Colonic mucosa (tissue), 4 donors: ENCODE measurements at regions not wholly inside any gene's neighbourhood (a gene's known extent, or its start where the extent isn't known, plus 50 kb on each side); places are given as distances from the start of the nearest gene placed in this dataset.

Source experiments
- DNase-seq: peaks from one replicate; pipeline ENCODE4 v3.0.0-alpha.2; 2020
- H3K27ac ChIP-seq: fragments of 200-600 bp; one replicate; pipeline ENCODE4 v1.8.0; 2021
- H3K27me3 ChIP-seq: fragments of 200-600 bp; one replicate; pipeline ENCODE4 v1.8.0; 2021
- H3K36me3 ChIP-seq: fragments of 200-600 bp; one replicate; pipeline ENCODE4 v1.8.0; 2021
- H3K4me1 ChIP-seq: fragments of 200-600 bp; one replicate; pipeline ENCODE4 v1.8.0; 2021; ENCODE audit warnings: mild to moderate bottlenecking
- H3K4me3 ChIP-seq: fragments of 200-600 bp; one replicate; pipeline ENCODE4 v1.8.0; 2021
- H3K9ac ChIP-seq, 2 donors: one replicate each; pipeline ENCODE4 v1.7.0; 2013; ENCODE audit warnings: control low read depth in 2 of 2, low read depth in 2 of 2, low read length in 2 of 2
- H3K9me3 ChIP-seq: fragments of 200-600 bp; one replicate; pipeline ENCODE4 v1.8.0; 2021
- CTCF ChIP-seq: fragments of 200-600 bp; IDR thresholded peaks from one replicate; pipeline ENCODE4 v1.8.0; 2022; ENCODE audit warnings: antibody characterized with exemption, mild to moderate bottlenecking
- intact Hi-C: fragments of 100-400 bp; cut with DNase I; formaldehyde crosslinking; loops from one replicate; pipeline ENCODE4 v1.14.1; 2022
- donor health status: healthy.
- donor health status: DM: no; HTN: no; CAD: no.
- donor health status: DM: no; HTN: no; CAD: no.

GRCh38 chr1:8174807-8175206 lies 143.1 kb upstream of the SLC45A1 start:
- no peak for DNase-seq
- intact Hi-C loops = no loop called here
- no peaks in the 10 kb centered on the region for H3K27me3 ChIP-seq
- peaks cover 6% of the 10 kb centered on the region for H3K4me1 ChIP-seq
- H3K36me3 ChIP-seq = no peaks in the 10 kb centered on the region
- H3K27ac ChIP-seq = no peak overlapping the region
- no peak overlapping the region for H3K9ac ChIP-seq
- no peaks in the 10 kb centered on the region for H3K9me3 ChIP-seq
- no peak for TF ChIP-seq CTCF
- H3K4me3 ChIP-seq = no peak overlapping the region

GRCh38 chr1:8171751-8172464 lies 145.8 kb upstream of the ERRFI1 start:
- H3K27ac ChIP-seq = no peak overlapping the region
- no peak for DNase-seq
- no peak for TF ChIP-seq CTCF
- intact Hi-C loops = no loop called here
- H3K36me3 ChIP-seq = no peaks in the 10 kb centered on the region
- H3K9me3 ChIP-seq = no peaks in the 10 kb centered on the region
- H3K9ac ChIP-seq = no peak overlapping the region
- H3K27me3 ChIP-seq = no peaks in the 10 kb centered on the region
- peaks cover 6% of the 10 kb centered on the region for H3K4me1 ChIP-seq
- no peak overlapping the region for H3K4me3 ChIP-seq

GRCh38 chr1:8170059-8170835 lies 144.1 kb upstream of the ERRFI1 start:
- Histone ChIP-seq H3K9ac (peak overlapping the region; percentile 15 to 78), H3K4me1 (peaks cover 6% of the 10 kb centered on the region), H3K9me3 (no peaks in the 10 kb centered on the region), H3K27me3 (no peaks in the 10 kb centered on the region), H3K36me3 (no peaks in the 10 kb centered on the region), H3K4me3 (no peak overlapping the region), H3K27ac (peak overlapping the region; percentile 67)
- intact Hi-C loops = no loop called here
- DNase-seq = peak; percentile 48
- TF ChIP-seq CTCF = no peak

- DNase-seq = peak; percentile 80
- no peaks in the 10 kb centered on the region for H3K36me3 ChIP-seq
- peak overlapping the region in 1 of 2 donors; percentile 78 for H3K9ac ChIP-seq
- no peaks in the 10 kb centered on the region for H3K9me3 ChIP-seq
- TF ChIP-seq CTCF = no peak
- H3K4me3 ChIP-seq = no peak overlapping the region
- no peaks in the 10 kb centered on the region for H3K27me3 ChIP-seq
- peaks cover 6% of the 10 kb centered on the region for H3K4me1 ChIP-seq
- H3K27ac ChIP-seq = peak overlapping the region; percentile 67
- intact Hi-C loops = no loop called here
Observed at GRCh38 chr1:8169364-8170058, 143.4 kb upstream of the ERRFI1 start.

GRCh38 chr1:8167936-8168335 lies 141.8 kb upstream of the ERRFI1 start:
- H3K4me1 ChIP-seq = peaks cover 6% of the 10 kb centered on the region
- no peak overlapping the region for H3K9ac ChIP-seq
- H3K9me3 ChIP-seq = no peaks in the 10 kb centered on the region
- no peak overlapping the region for H3K4me3 ChIP-seq
- no peaks in the 10 kb centered on the region for H3K36me3 ChIP-seq
- no peak for DNase-seq
- intact Hi-C loops = no loop called here
- no peak overlapping the region for H3K27ac ChIP-seq
- TF ChIP-seq CTCF = no peak
- H3K27me3 ChIP-seq = no peaks in the 10 kb centered on the region
